DOHH2 (cell line): ENCODE measurements at regions not wholly inside any gene's neighbourhood (a gene's known extent, or its start where the extent isn't known, plus 50 kb on each side); places are given as distances from the start of the nearest gene placed in this dataset.

Experiments
- CTCF ChIP-seq: fragments of 200-600 bp; sonication (generic); IDR thresholded peaks from one replicate; pipeline ENCODE4 v1.5.1; 2014; ENCODE audit warnings: antibody characterized with exemption, mild to moderate bottlenecking, low read depth, low read length; ENCODE audit not compliant: poor library complexity, severe bottlenecking
- EZH2phosphoT487 ChIP-seq: fragments of 200-600 bp; sonication (generic); IDR thresholded peaks from 2 replicates; pipeline ENCODE4 v1.6.1; 2017; ENCODE audit warnings: borderline replicate concordance, mild to moderate bottlenecking, antibody characterized with exemption, low read length, moderate library complexity, mixed read lengths

- no peak for TF ChIP-seq CTCF
- TF ChIP-seq EZH2phosphoT487 = no peak
Measured at GRCh38 chr22:22784249-22785039, 103.2 kb upstream of the IGLL5 start.
